SK-N-SH treated with all-trans-retinoic acid at 6 μM for 48 hours (cell line): ENCODE measurements at regions not wholly inside any gene's neighbourhood (a gene's known extent, or its start where the extent isn't known, plus 50 kb on each side); places are given as distances from the start of the nearest gene placed in this dataset.

Source experiments
- ATAC-seq: fragments of 200-7000 bp; cut with Tn5 transposase; 3 replicates; pipeline ENCODE4 v1.9.1; 2020; ENCODE audit warnings: mild to moderate bottlenecking, moderate library complexity
- ARNTL ChIP-seq: fragments of 450-650 bp; formaldehyde crosslinking; IDR thresholded peaks from 2 replicates; pipeline ENCODE4 v1.5.0; 2020; ENCODE audit warnings: low read depth, mild to moderate bottlenecking, moderate library complexity, borderline replicate concordance
- BACH2 ChIP-seq: fragments of 250-450 bp; sonication (Bioruptor Pico); IDR thresholded peaks from 2 replicates; pipeline ENCODE4 v1.9.0; 2021; ENCODE audit warnings: mild to moderate bottlenecking, borderline replicate concordance
- CREB5 ChIP-seq: fragments of 250-450 bp; sonication (Bioruptor Pico); IDR thresholded peaks from 2 replicates; pipeline ENCODE4 v1.5.1; 2020; ENCODE audit warnings: low read depth, mild to moderate bottlenecking, moderate library complexity
- CSDC2 ChIP-seq: fragments of 250-450 bp; sonication (Bioruptor Pico); IDR thresholded peaks from 2 replicates; pipeline ENCODE4 v1.5.0; 2020; ENCODE audit warnings: mild to moderate bottlenecking, moderate library complexity
- ESRRG ChIP-seq: fragments of 250-450 bp; sonication (Bioruptor Pico); IDR thresholded peaks from 2 replicates; pipeline ENCODE4 v1.6.1; 2021; ENCODE audit warnings: mild to moderate bottlenecking
- GLIS3 ChIP-seq: fragments of 250-450 bp; sonication (Bioruptor Pico); IDR thresholded peaks from 2 replicates; pipeline ENCODE4 v1.5.0; 2020; ENCODE audit warnings: mild to moderate bottlenecking, moderate library complexity
- ISL1 ChIP-seq: fragments of 250-450 bp; sonication (Bioruptor Pico); IDR thresholded peaks from 2 replicates; pipeline ENCODE4 v2.1.2; 2022; ENCODE audit warnings: mild to moderate bottlenecking, moderate library complexity
- OSR1 ChIP-seq: fragments of 250-450 bp; sonication (Bioruptor Pico); IDR thresholded peaks from 2 replicates; pipeline ENCODE4 v1.8.0; 2022; ENCODE audit warnings: moderate library complexity, mild to moderate bottlenecking, inconsistent platforms
- PATZ1 ChIP-seq: fragments of 250-450 bp; sonication (Bioruptor Pico); IDR thresholded peaks from 2 replicates; pipeline ENCODE4 v1.8.0; 2020; ENCODE audit warnings: mild to moderate bottlenecking, moderate library complexity, borderline replicate concordance
- PPARA ChIP-seq: fragments of 250-450 bp; sonication (Bioruptor Pico); IDR thresholded peaks from 2 replicates; pipeline ENCODE4 v1.5.0; 2020; ENCODE audit warnings: mild to moderate bottlenecking, borderline replicate concordance
- RARB ChIP-seq: fragments of 250-450 bp; sonication (Bioruptor Pico); IDR thresholded peaks from 2 replicates; pipeline ENCODE4 v1.8.0; 2021; ENCODE audit warnings: mild to moderate bottlenecking, moderate library complexity
- SNAI2 ChIP-seq: fragments of 250-450 bp; sonication (Bioruptor Pico); IDR thresholded peaks from 2 replicates; pipeline ENCODE4 v1.5.0; 2020; ENCODE audit warnings: mild to moderate bottlenecking, moderate library complexity
- TCF4 ChIP-seq: fragments of 250-450 bp; sonication (Bioruptor Pico); IDR thresholded peaks from 2 replicates; pipeline ENCODE4 v1.8.0; 2021; ENCODE audit warnings: mild to moderate bottlenecking, moderate library complexity, borderline replicate concordance
- TOX ChIP-seq: fragments of 250-450 bp; sonication (Bioruptor Pico); IDR thresholded peaks from 2 replicates; pipeline ENCODE4 v1.8.0; 2021; ENCODE audit warnings: mild to moderate bottlenecking, moderate library complexity, borderline replicate concordance
- TSHZ2 ChIP-seq: fragments of 250-450 bp; sonication (Bioruptor Pico); IDR thresholded peaks from 2 replicates; pipeline ENCODE4 v1.5.0; 2020; ENCODE audit warnings: mild to moderate bottlenecking, moderate library complexity
- ZC3H10 ChIP-seq: fragments of 250-450 bp; sonication (Bioruptor Pico); IDR thresholded peaks from 2 replicates; pipeline ENCODE4 v1.5.1; 2021; ENCODE audit warnings: mild to moderate bottlenecking, moderate library complexity
- ZFP3 ChIP-seq: fragments of 250-450 bp; sonication (Bioruptor Pico); IDR thresholded peaks from 2 replicates; pipeline ENCODE4 v1.5.0; 2020; ENCODE audit warnings: mild to moderate bottlenecking, moderate library complexity
- ZFP30 ChIP-seq: fragments of 450-650 bp; formaldehyde crosslinking; IDR thresholded peaks from 2 replicates; pipeline ENCODE4 v1.5.0; 2022; ENCODE audit warnings: mild to moderate bottlenecking, moderate library complexity
- ZNF565 ChIP-seq: fragments of 450-650 bp; formaldehyde crosslinking; conservative IDR thresholded peaks from 2 replicates; pipeline ENCODE4 v1.5.0; 2020; ENCODE audit warnings: low read depth, mild to moderate bottlenecking, moderate library complexity
- ZNF70 ChIP-seq: fragments of 450-650 bp; formaldehyde crosslinking; IDR thresholded peaks from 2 replicates; pipeline ENCODE4 v1.5.0; 2020; ENCODE audit warnings: mild to moderate bottlenecking, moderate library complexity
- ZNF8 ChIP-seq: fragments of 450-650 bp; formaldehyde crosslinking; IDR thresholded peaks from 2 replicates; pipeline ENCODE4 v1.5.0; 2020; ENCODE audit warnings: mild to moderate bottlenecking, moderate library complexity
- TF ChIP-seq, protein P1 (sequence below): fragments of 250-450 bp; sonication (Bioruptor Pico); IDR thresholded peaks from 2 replicates; pipeline ENCODE4 v1.5.1; 2021; ENCODE audit warnings: mild to moderate bottlenecking, moderate library complexity

DNA sequence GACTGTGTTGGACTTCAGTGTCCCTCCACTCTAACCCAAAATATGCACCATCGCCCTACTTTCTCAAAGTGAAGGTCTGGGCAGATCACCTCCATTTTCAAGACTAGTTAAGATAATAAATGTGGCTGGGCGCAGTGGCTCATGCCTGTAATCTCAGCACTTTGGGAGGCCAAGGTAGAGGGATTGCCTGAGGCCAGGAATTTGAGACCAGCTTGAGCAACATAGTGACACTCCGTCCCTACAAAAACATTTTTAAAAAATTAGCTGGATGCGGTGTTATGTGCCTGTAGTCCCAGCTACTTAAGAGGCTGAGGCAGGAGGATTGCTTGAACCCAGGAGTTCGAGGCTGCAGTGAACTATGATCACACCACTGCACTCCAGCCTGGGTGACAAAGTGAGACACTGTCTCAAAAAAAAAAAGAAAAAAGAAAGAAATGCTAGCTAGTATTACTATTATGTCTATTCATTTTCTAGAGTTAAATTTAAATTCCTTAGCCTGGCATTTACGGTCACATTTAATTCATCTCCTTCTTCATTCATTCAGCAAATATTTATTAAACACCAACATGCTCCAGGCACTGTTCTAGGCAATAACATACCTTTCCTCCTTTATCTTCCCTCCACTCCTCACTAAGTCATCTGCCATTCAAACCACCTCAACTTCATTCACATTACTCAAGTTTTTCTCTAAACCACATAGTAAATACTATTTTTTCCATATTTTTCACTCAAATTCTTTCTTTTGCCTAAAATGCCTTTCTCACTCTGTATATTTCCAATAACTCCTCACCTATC lies 96.1 kb upstream of the XYLT1 start (continued):
- no peak for TF ChIP-seq RARB (CRISPR knock-in tag)
- TF ChIP-seq ESRRG: no peak

DNA sequence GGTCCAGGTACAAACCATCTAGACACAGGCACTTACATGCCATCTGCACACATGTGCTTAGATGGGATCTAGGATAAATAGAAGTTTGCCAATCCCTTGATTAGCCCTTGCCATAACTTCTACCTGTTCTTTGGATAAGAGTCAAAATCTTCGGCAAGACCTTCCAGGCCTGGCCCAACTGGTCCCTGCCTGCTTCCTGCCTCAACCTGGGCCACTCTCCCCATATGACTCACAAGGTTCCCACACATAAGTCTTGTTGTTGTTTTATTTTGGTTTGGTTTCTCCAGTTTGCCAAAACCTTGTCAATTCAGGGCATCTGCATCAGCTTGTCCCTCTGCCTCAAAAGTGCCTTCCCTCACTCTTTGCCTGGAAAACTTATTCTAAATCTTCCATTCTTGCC lies 95.3 kb upstream of the XYLT1 start:
- TF ChIP-seq ISL1 (CRISPR knock-in tag): no peak
- TF ChIP-seq TOX (CRISPR knock-in tag): no peak
- no peak for TF ChIP-seq TCF4
- no peak for TF ChIP-seq ZFP30 (CRISPR knock-in tag)
- TF ChIP-seq ZC3H10: no peak
- TF ChIP-seq ARNTL (CRISPR knock-in tag): no peak
- TF ChIP-seq ZNF70 (CRISPR knock-in tag): no peak
- TF ChIP-seq PPARA: no peak
- no peak for TF ChIP-seq ZNF565 (CRISPR knock-in tag)
- no peak for TF ChIP-seq ESRRG
- TF ChIP-seq ZNF8: no peak
- no peak for ATAC-seq

GRCh38 chr16:17565605-17566004 lies 94.8 kb upstream of the XYLT1 start:
- TF ChIP-seq ESRRG: no peak
- TF ChIP-seq OSR1 (CRISPR knock-in tag): no peak
- no peak for TF ChIP-seq ZFP30 (CRISPR knock-in tag)
- no peak for TF ChIP-seq SNAI2 (CRISPR knock-in tag)
- TF ChIP-seq ZC3H10: no peak
- no peak for TF ChIP-seq ZFP3 (CRISPR knock-in tag)
- TF ChIP-seq, protein P1, sequence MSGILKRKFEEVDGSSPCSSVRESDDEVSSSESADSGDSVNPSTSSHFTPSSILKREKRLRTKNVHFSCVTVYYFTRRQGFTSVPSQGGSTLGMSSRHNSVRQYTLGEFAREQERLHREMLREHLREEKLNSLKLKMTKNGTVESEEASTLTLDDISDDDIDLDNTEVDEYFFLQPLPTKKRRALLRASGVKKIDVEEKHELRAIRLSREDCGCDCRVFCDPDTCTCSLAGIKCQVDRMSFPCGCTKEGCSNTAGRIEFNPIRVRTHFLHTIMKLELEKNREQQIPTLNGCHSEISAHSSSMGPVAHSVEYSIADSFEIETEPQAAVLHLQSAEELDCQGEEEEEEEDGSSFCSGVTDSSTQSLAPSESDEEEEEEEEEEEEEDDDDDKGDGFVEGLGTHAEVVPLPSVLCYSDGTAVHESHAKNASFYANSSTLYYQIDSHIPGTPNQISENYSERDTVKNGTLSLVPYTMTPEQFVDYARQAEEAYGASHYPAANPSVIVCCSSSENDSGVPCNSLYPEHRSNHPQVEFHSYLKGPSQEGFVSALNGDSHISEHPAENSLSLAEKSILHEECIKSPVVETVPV (CRISPR knock-in tag): no peak
- no peak for TF ChIP-seq ZNF70 (CRISPR knock-in tag)
- no peak for TF ChIP-seq GLIS3 (CRISPR knock-in tag)
- TF ChIP-seq PATZ1 (CRISPR knock-in tag): no peak
- TF ChIP-seq CREB5 (CRISPR knock-in tag): no peak
- no peak for TF ChIP-seq ZNF8
- no peak for TF ChIP-seq CSDC2 (CRISPR knock-in tag)
- no peak for TF ChIP-seq ZNF565 (CRISPR knock-in tag)
- no peak for TF ChIP-seq RARB (CRISPR knock-in tag)
- TF ChIP-seq PPARA: no peak
- TF ChIP-seq ARNTL (CRISPR knock-in tag): no peak
- TF ChIP-seq TSHZ2: no peak
- TF ChIP-seq TCF4: no peak
- no peak for TF ChIP-seq BACH2 (CRISPR knock-in tag)
- ATAC-seq: no peak

GRCh38 chr16:17564856-17565255 lies 94.1 kb upstream of the XYLT1 start:
- TF ChIP-seq ARNTL (CRISPR knock-in tag) (no peak), TCF4 (no peak)
- no peak for ATAC-seq
